K562 (cell line): ENCODE measurements at regions not wholly inside any gene's neighbourhood (a gene's known extent, or its start where the extent isn't known, plus 50 kb on each side); places are given as distances from the start of the nearest gene placed in this dataset.
A peak's percentile ranks its signal among the peaks of the same experiment; 100 is the strongest.

Experiments
- ATAC-seq: fragments of 200-7000 bp; cut with Tn5 transposase; 3 replicates; pipeline ENCODE4 v1.9.1; 2020; ENCODE audit warnings: moderate library complexity
- BruUV-seq: library from RNA; stranded (reverse); fragments of 400-500 nt; replicated peaks from 2 replicates; lab custom pipeline; 2021; lab: Mats Ljungman, UMichigan
- CTCF ChIA-PET: fragments of 300-600 bp; formaldehyde crosslinking; extraction: SDS; loops from one replicate; lab custom pipeline; 2021; ENCODE audit warnings: low intra/inter-chr PET ratio; lab: Yijun Ruan, JAX
- POLR2A ChIA-PET: fragments of 300-600, 350-650 bp; sonication (Branson Sonifier 250); formaldehyde crosslinking; extraction: SDS; loops from one replicate; lab custom pipeline; 2021; ENCODE audit warnings: antibody characterized with exemption, inconsistent platforms; lab: Yijun Ruan, JAX
- DNase-seq, 4 experiments: peaks; one replicate each; pipeline versions ENCODE4 v3.0.0 to v3.0.0-alpha.2; 2011 to 2018; ENCODE audit warnings: low spot score in 3 of 4, mixed read lengths in 3 of 4; ENCODE audit errors: extremely low read depth in 1 of 4
- FAIRE-seq: peaks from 2 replicates; lab custom pipeline; 2011; peaks lifted over from hg19 to GRCh38; lab: Jason Lieb, UNC
- H2AFZ ChIP-seq: 2 replicates; pipeline ENCODE4 v1.6.0; 2011; ENCODE audit warnings: low read depth, low read length, control low read depth, inconsistent platforms
- H3K27ac ChIP-seq: fragments of 200-600 bp; 3 replicates; pipeline ENCODE4 v1.8.0; 2011; ENCODE audit warnings: low read depth, mild to moderate bottlenecking, control low read depth, inconsistent platforms, low read length, moderate library complexity, mixed read lengths; ENCODE audit errors: extremely low read depth
- H3K27me3 ChIP-seq, 2 experiments: fragments of 300-600 bp in 1 of 2; 2 replicates in 1 of 2; 3 replicates in 1 of 2; pipeline versions ENCODE4 v1.6.0 to v1.8.0; 2011; ENCODE audit warnings: inconsistent platforms in 2 of 2, low read length in 2 of 2, mild to moderate bottlenecking in 1 of 2, mixed read lengths in 1 of 2, moderate library complexity in 1 of 2; ENCODE audit not compliant: control insufficient read depth in 2 of 2, insufficient read depth in 2 of 2
- H3K36me3 ChIP-seq: fragments of 300-600 bp; 3 replicates; pipeline ENCODE4 v1.8.0; 2011; ENCODE audit warnings: mild to moderate bottlenecking, low read length, inconsistent platforms; ENCODE audit not compliant: control insufficient read depth, insufficient read depth
- H3K4me1 ChIP-seq, 2 experiments: fragments of 200-600 bp in 1 of 2; replicated peaks in 1 of 2; 2 replicates in 1 of 2; 3 replicates in 1 of 2; pipeline versions ENCODE4 v1.5.1 to v1.8.0; 2011; ENCODE audit warnings: inconsistent platforms in 2 of 2, low read length in 2 of 2, mild to moderate bottlenecking in 1 of 2, mixed read lengths in 1 of 2, moderate library complexity in 1 of 2; ENCODE audit not compliant: control insufficient read depth in 2 of 2, insufficient read depth in 2 of 2
- H3K4me2 ChIP-seq: 2 replicates; pipeline ENCODE4 v1.6.1; 2011; ENCODE audit warnings: low read length, control low read depth, inconsistent platforms, mixed read lengths; ENCODE audit not compliant: insufficient read depth
- H3K4me3 ChIP-seq: fragments of 200-600 bp; sonication (generic), shearing (Covaris generic); 2 replicates; pipeline ENCODE4 v1.5.1; 2016; ENCODE audit warnings: control low read depth, inconsistent platforms
- H3K79me2 ChIP-seq: fragments of 200-600 bp; 3 replicates; pipeline ENCODE4 v1.8.0; 2011; ENCODE audit warnings: low read length, inconsistent platforms; ENCODE audit not compliant: control insufficient read depth, insufficient read depth
- H3K9ac ChIP-seq, 2 experiments: 2 replicates each; pipeline versions ENCODE4 v1.6.0 to v1.6.1; 2011; ENCODE audit warnings: low read depth in 2 of 2, low read length in 2 of 2, control low read depth in 1 of 2, inconsistent platforms in 1 of 2, mild to moderate bottlenecking in 1 of 2, mixed read lengths in 1 of 2; ENCODE audit not compliant: insufficient read depth in 1 of 2
- H3K9me1 ChIP-seq: one replicate; pipeline ENCODE4 v1.6.0; 2011; ENCODE audit warnings: inconsistent platforms, mild to moderate bottlenecking, low read length, moderate library complexity; ENCODE audit not compliant: control insufficient read depth, insufficient read depth
- H3K9me3 ChIP-seq: replicated peaks from 2 replicates; pipeline ENCODE4 v1.5.1; 2011; ENCODE audit warnings: low read depth, low read length, inconsistent platforms; ENCODE audit not compliant: control insufficient read depth, insufficient read depth
- H4K20me1 ChIP-seq: replicated peaks from 2 replicates; pipeline ENCODE4 v1.6.1; 2011; ENCODE audit warnings: low read length, inconsistent platforms, mixed read lengths; ENCODE audit not compliant: control insufficient read depth, insufficient read depth
- E2F6 ChIP-seq, 2 experiments: IDR thresholded peaks; 2 replicates each; pipeline ENCODE4 v1.6.1; 2011; ENCODE audit warnings: borderline replicate concordance in 1 of 2, control low read depth in 1 of 2, low read depth in 1 of 2, low read length in 1 of 2, mild to moderate bottlenecking in 1 of 2, mixed read lengths in 1 of 2, moderate library complexity in 1 of 2; ENCODE audit not compliant: insufficient read depth in 1 of 2, insufficient read length in 1 of 2, poor library complexity in 1 of 2, severe bottlenecking in 1 of 2; ENCODE audit errors: extremely low read depth in 1 of 2
- ZNF121 ChIP-seq: sonication (generic); formaldehyde crosslinking; conservative IDR thresholded peaks from 2 replicates; pipeline ENCODE4 v1.8.0; 2022; ENCODE audit warnings: missing genetic modification reagents
- ZNF431 ChIP-seq: sonication (generic); formaldehyde crosslinking; IDR thresholded peaks from 2 replicates; pipeline ENCODE4 v1.8.0; 2022; ENCODE audit warnings: mild to moderate bottlenecking, missing genetic modification reagents
- ZNF740 ChIP-seq, 3 experiments: fragments of 200-800 bp in 1 of 3; sonication (Bioruptor generic) in 1 of 3; sonication (generic) in 1 of 3; formaldehyde crosslinking in 1 of 3; IDR thresholded peaks; 2 replicates each; pipeline versions ENCODE4 v1.6.1 to v1.8.0; 2016 to 2022; ENCODE audit warnings: mild to moderate bottlenecking in 2 of 3, missing compliant biosample characterization in 2 of 3, missing genetic modification characterization in 2 of 3, missing genetic modification reagents in 1 of 3
- WGBS: fragments of 100-300 bp; shearing (Covaris generic); methylation state at CpG from one replicate; pipeline ENCODE4 v1.1.6; 2016; ENCODE audit warnings: low coverage, mixed read lengths; ENCODE audit not compliant: insufficient coverage; ENCODE audit errors: missing lambda C conversion rate; 5-methylcytosine and 5-hydroxymethylcytosine counted together
- in situ Hi-C: fragments of 300-500 bp; cut with MboI; formaldehyde crosslinking; loops from 4 replicates; pipeline ENCODE4 v1.15.0; 2018; ENCODE audit warnings: inconsistent platforms, mixed read lengths
- intact Hi-C: fragments of 100-400 bp; cut with micrococcal nuclease; formaldehyde crosslinking; loops from 2 replicates; pipeline ENCODE4 v1.14.2; 2022

GRCh38 chr1:229107304-229107815 lies 163.6 kb upstream of the RAB4A start (continued):
- TF ChIP-seq ZNF740 (CRISPR knock-in tag; IDR thresholded peaks at IDR 0.05) (no peak), ZNF740 (tag; IDR thresholded peaks at IDR 0.05) (no peak), ZNF431 (CRISPR knock-in tag) (no peak)

GRCh38 chr1:229107972-229108371 lies 162.9 kb upstream of the RAB4A start:
- no peak overlapping the region for H3K27ac ChIP-seq
- H3K9me1 ChIP-seq, result no peaks in the 10 kb centered on the region
- H3K4me2 ChIP-seq, result no peak overlapping the region
- no peaks in the 10 kb centered on the region for H3K79me2 ChIP-seq
- POLR2A ChIA-PET, result interaction anchor here (0.7 kb wide), 1 partner anchor 14 kb away, joined by 3 read pairs; no protein-coding TSS in a partner anchor
- H4K20me1 ChIP-seq, result no peaks in the 10 kb centered on the region
- no peaks in the 10 kb centered on the region for H3K9me3 ChIP-seq
- H3K4me1 ChIP-seq, result no peaks in the 10 kb centered on the region
- TF ChIP-seq ZNF121 (CRISPR knock-in tag) (peak; percentile 44), E2F6 (IDR thresholded peaks at IDR 0.05; ENCODE audit: borderline replicate concordance in 1 of 2, extremely low read depth in 1 of 2, insufficient read depth in 1 of 2, insufficient read length in 1 of 2, low read depth in 1 of 2, low read length in 1 of 2, poor library complexity in 1 of 2, severe bottlenecking in 1 of 2) (no peak)
- TF ChIP-seq, all 486 proteins: peak for 1
- WGBS, result 0% methylated on average over 2 of the region's 2 CpGs
- intact Hi-C loops (no loop called here), in situ Hi-C loops (no loop called here)
- CTCF ChIA-PET, result no interaction called here
- ATAC-seq, result no peak
- FAIRE-seq, result no peak
- Histone ChIP-seq H3K9ac (no peak overlapping the region), H3K27me3 (peaks cover 15 to 21% of the 10 kb centered on the region in 2 experiments; a peak in 4 of 5 replicates), H3K36me3 (no peaks in the 10 kb centered on the region), H3K4me3 (no peak overlapping the region), H2AFZ (no peak overlapping the region)
- DNase-seq, result no peak
- BruUV-seq, result no TSS peak
